ENCODE measurements at regions not wholly inside any gene's neighbourhood (a gene's known extent, or its start where the extent isn't known, plus 50 kb on each side); places are given as distances from the start of the nearest gene placed in this dataset.

DNA sequence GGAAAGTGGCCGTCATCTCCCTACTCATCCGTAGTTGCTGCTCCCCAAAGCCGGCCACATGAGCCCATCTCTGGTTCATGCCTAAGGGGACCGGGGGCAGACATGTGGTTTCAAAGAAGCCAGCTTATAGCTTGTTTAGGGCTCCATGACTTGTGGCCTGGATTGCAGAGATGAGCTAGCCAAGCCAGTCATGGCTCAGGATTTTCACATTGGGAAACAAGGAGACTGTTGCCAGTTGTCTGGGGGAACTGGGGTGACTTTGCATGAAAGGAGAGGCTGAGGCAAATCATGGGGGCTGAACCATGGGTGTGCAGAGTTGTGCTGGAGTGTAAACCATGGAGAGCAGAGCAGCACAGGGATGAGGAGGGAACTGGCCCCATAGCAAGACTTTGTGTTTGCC lies 183.0 kb upstream of the APCDD1 start:
- intact Hi-C loops (cut with DNase I) = no loop called here
- WGBS, 3 donors = 98 to 99% (median 98%) methylated on average over 4 of the region's 4 CpGs
- DNase-seq = no peak

DNA sequence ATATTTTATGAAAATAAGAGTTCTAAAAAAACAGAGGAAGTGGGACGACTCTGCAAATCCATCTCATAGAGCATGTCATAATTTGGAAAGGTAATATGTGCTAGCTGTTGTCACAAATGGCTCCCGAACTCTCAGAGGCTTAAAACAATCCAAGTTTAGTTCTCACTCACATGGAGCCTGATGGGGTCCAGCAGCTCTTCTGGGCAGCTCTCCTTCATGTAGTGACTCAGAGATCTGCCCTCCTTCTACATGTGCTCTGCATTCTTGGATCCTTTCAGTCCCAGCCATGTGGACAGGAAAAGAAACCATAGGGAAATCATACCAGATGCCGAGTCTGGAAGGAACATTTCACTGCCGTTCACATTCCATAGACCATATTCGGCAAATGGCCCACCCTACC lies 180.1 kb upstream of the APCDD1 start:
- TF ChIP-seq, protein P1, sequence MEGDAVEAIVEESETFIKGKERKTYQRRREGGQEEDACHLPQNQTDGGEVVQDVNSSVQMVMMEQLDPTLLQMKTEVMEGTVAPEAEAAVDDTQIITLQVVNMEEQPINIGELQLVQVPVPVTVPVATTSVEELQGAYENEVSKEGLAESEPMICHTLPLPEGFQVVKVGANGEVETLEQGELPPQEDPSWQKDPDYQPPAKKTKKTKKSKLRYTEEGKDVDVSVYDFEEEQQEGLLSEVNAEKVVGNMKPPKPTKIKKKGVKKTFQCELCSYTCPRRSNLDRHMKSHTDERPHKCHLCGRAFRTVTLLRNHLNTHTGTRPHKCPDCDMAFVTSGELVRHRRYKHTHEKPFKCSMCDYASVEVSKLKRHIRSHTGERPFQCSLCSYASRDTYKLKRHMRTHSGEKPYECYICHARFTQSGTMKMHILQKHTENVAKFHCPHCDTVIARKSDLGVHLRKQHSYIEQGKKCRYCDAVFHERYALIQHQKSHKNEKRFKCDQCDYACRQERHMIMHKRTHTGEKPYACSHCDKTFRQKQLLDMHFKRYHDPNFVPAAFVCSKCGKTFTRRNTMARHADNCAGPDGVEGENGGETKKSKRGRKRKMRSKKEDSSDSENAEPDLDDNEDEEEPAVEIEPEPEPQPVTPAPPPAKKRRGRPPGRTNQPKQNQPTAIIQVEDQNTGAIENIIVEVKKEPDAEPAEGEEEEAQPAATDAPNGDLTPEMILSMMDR (IDR thresholded peaks at IDR 0.05) = no peak
- no peak for TF ChIP-seq POLR2A (IDR thresholded peaks at IDR 0.05)
- no peak for TF ChIP-seq EP300 (IDR thresholded peaks at IDR 0.05)
- Histone ChIP-seq H3K4me3 (no peak overlapping the region), H3K27me3 (no peaks in the 10 kb centered on the region), H3K9me3 (no peaks in the 10 kb centered on the region), H3K4me1 (ENCODE audit: insufficient read depth) (peaks cover 9% of the 10 kb centered on the region), H3K27ac (no peak overlapping the region), H3K36me3 (no peaks in the 10 kb centered on the region)
- 30 to 44% (median 31%) methylated on average over 5 of the region's 5 CpGs for WGBS, 3 donors
- intact Hi-C loops (cut with DNase I) = no loop called here
- no peak for DNase-seq

More for the DNA sequence above, 183.0 kb upstream of the APCDD1 start:
- no peaks in the 10 kb centered on the region for H3K9me3 ChIP-seq
- H3K4me3 ChIP-seq = no peak overlapping the region
- no peak for TF ChIP-seq EP300 (IDR thresholded peaks at IDR 0.05)
- TF ChIP-seq, protein P1 (IDR thresholded peaks at IDR 0.05) = no peak
- TF ChIP-seq POLR2A (IDR thresholded peaks at IDR 0.05) = no peak
- peaks cover 12% of the 10 kb centered on the region for H3K4me1 ChIP-seq (ENCODE audit: insufficient read depth)
- H3K27me3 ChIP-seq = no peaks in the 10 kb centered on the region
- no peaks in the 10 kb centered on the region for H3K36me3 ChIP-seq
- H3K27ac ChIP-seq = no peak overlapping the region

DNA sequence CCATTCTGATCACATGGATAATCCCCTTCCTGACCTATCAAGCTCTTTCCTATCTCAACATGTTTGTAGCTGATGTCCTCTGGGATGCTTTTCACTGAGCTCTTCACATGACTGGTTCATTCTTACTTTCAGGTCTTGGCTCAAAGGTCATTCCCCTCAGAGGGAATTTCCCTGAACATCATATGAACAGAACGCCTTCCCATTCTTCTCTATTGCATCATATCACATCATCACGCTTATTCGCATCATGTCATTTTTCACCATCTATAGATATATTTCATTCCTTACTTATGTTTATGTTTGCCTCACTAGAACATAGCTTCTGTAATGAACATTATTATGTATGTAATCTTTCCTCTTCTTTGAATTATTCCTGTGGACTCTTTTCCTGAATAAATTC lies 178.9 kb upstream of the APCDD1 start:
- intact Hi-C loops (cut with DNase I) = no loop called here
- H3K4me3 ChIP-seq = no peak overlapping the region

DNA sequence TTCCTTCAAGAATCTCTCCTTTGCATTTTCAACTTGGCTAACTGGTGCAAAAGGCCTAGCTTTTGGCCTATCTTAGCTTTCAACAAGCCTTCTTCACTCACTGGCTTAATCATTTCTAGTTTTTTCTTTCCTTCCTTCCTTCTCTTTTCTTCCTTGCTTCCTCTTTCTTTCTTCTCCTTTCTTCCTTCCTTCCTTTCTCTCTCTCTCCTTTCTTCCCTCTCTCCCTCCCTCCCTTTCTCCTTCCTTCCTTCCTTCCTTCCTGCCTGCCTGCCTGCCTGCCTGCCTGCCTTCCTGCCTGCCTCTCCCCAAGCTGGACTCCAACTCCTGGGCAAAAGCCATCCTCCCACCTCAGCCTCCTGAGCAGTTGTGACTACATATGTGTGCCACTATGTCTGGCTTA lies 176.2 kb upstream of the APCDD1 start:
- Histone ChIP-seq H3K27me3 (no peaks in the 10 kb centered on the region), H3K9me3 (no peaks in the 10 kb centered on the region), H3K36me3 (no peaks in the 10 kb centered on the region), H3K27ac (no peak overlapping the region), H3K4me3 (no peak overlapping the region), H3K4me1 (ENCODE audit: insufficient read depth) (no peaks in the 10 kb centered on the region)
- TF ChIP-seq, protein P1 (IDR thresholded peaks at IDR 0.05) = no peak
- TF ChIP-seq POLR2A (IDR thresholded peaks at IDR 0.05) (no peak), EP300 (IDR thresholded peaks at IDR 0.05) (no peak)
- intact Hi-C loops (cut with DNase I) = no loop called here
- no peak for DNase-seq

More for the DNA sequence above, 178.9 kb upstream of the APCDD1 start:
- 97 to 98% (median 98%) methylated on average over 3 of the region's 3 CpGs for WGBS, 3 donors
- no peak overlapping the region for H3K27ac ChIP-seq
- no peak for DNase-seq
- H3K27me3 ChIP-seq = no peaks in the 10 kb centered on the region
- H3K4me1 ChIP-seq (ENCODE audit: insufficient read depth) = peaks cover 4% of the 10 kb centered on the region
- no peaks in the 10 kb centered on the region for H3K36me3 ChIP-seq
- no peaks in the 10 kb centered on the region for H3K9me3 ChIP-seq
- TF ChIP-seq POLR2A (IDR thresholded peaks at IDR 0.05) = no peak
- TF ChIP-seq, protein P1 (IDR thresholded peaks at IDR 0.05) = no peak
- no peak for TF ChIP-seq EP300 (IDR thresholded peaks at IDR 0.05)

DNA sequence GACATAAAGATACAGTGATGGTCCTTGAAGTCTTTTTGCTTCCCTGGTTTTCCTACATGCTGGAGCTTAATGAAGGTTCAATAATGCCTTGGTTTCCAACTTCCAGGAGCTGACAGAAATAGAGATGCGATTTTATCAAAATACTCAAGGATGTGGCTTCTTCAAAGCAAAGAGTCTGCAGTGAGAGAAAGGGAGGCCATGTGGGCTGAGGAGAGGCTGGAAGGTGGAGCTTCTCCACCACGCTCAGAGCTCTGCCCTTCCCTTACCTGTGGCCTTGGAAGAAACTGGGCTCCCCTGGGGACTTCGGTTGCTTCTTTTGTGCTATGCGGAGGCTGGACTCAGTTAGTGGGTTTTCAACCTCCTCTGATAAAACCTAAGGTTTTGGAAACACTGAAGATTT lies 175.0 kb upstream of the APCDD1 start:
- no peaks in the 10 kb centered on the region for H3K9me3 ChIP-seq
- no peak for DNase-seq
- H3K36me3 ChIP-seq = no peaks in the 10 kb centered on the region
- TF ChIP-seq EP300 (IDR thresholded peaks at IDR 0.05) = no peak
- TF ChIP-seq, protein P1 (IDR thresholded peaks at IDR 0.05) = no peak
- TF ChIP-seq POLR2A (IDR thresholded peaks at IDR 0.05) = no peak
- no peaks in the 10 kb centered on the region for H3K4me1 ChIP-seq (ENCODE audit: insufficient read depth)
- H3K27ac ChIP-seq = no peak overlapping the region
- no peaks in the 10 kb centered on the region for H3K27me3 ChIP-seq
- 89 to 95% (median 92%) methylated on average over 4 of the region's 4 CpGs for WGBS, 3 donors
- intact Hi-C loops (cut with DNase I) = no loop called here
- H3K4me3 ChIP-seq = no peak overlapping the region

Measured in ovary (tissue), 7 donors.